GM12874 (cell line): ENCODE measurements at regions not wholly inside any gene's neighbourhood (a gene's known extent, or its start where the extent isn't known, plus 50 kb on each side); places are given as distances from the start of the nearest gene placed in this dataset.

Experiments used
- CTCF ChIP-seq: IDR thresholded peaks from 2 replicates; pipeline ENCODE4 v1.5.1; 2011; ENCODE audit warnings: low read depth, mild to moderate bottlenecking, control low read depth, low read length, moderate library complexity; ENCODE audit not compliant: insufficient read depth

DNA sequence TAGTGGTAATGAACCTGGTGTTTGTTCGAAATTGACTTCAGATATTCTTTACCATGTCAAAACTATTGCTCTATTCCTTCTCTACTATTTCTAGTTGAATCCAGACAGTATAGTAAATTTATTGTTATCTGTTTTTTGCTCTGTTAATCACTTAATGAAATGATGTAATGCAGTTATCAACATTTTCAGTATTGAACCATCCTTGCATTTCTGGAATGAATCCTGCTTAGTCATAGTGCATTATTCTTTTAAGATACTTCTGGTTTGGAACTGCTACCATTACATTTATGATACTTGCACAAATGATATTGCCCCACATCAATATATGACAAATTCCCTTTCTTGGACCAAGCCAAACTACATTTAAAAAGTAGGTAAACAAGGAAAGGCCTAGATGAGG is 554.0 kb upstream of the KLF4 start:
- TF ChIP-seq CTCF: no peak

- TF ChIP-seq CTCF: no peak
Observed at GRCh38 chr9:108041551-108041950, 552.0 kb upstream of the KLF4 start.

DNA sequence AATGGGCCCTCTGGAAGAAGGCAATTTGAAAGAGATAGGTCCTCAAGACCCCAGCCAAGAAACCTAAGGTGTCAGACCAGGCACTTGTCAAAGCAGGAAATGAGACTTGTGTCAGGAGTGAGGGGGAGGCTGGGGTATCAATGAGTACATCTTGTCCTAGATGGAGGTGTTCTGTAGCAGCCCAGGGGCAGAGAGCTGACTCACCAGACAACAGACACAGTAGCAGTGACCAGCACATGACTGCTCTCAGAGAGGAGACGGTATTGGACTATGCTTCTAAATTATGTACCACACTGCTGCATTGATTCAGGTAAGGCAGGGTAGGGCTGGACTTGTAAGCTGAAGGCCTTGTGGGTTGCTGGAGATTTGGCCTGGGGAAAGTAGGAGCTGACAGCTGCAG is 551.2 kb upstream of the KLF4 start:
- no peak for TF ChIP-seq CTCF

DNA sequence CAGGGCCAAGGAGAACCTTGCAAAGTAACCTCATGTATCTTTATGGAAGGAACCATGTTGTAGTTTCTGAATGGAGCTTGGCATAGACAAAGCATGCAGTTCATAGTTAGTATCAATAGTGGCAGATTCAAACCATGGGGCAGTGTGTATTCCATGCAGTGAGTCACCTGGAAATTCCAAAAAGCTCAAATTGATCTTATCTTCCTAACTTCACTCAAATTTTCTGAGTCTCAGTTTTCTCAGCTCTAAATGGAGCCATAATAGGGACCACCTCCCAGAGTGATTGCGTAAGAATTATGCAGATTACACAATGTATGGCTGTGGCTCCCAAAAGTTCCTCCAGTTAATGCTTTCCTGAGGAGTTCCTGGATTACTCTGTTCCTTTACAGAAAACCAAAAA is 549.9 kb upstream of the KLF4 start:
- TF ChIP-seq CTCF: no peak

- TF ChIP-seq CTCF: no peak
Observed at GRCh38 chr9:108039012-108039411, 549.4 kb upstream of the KLF4 start.

GRCh38 chr9:108035487-108035886 is 545.9 kb upstream of the KLF4 start:
- no peak for TF ChIP-seq CTCF

DNA sequence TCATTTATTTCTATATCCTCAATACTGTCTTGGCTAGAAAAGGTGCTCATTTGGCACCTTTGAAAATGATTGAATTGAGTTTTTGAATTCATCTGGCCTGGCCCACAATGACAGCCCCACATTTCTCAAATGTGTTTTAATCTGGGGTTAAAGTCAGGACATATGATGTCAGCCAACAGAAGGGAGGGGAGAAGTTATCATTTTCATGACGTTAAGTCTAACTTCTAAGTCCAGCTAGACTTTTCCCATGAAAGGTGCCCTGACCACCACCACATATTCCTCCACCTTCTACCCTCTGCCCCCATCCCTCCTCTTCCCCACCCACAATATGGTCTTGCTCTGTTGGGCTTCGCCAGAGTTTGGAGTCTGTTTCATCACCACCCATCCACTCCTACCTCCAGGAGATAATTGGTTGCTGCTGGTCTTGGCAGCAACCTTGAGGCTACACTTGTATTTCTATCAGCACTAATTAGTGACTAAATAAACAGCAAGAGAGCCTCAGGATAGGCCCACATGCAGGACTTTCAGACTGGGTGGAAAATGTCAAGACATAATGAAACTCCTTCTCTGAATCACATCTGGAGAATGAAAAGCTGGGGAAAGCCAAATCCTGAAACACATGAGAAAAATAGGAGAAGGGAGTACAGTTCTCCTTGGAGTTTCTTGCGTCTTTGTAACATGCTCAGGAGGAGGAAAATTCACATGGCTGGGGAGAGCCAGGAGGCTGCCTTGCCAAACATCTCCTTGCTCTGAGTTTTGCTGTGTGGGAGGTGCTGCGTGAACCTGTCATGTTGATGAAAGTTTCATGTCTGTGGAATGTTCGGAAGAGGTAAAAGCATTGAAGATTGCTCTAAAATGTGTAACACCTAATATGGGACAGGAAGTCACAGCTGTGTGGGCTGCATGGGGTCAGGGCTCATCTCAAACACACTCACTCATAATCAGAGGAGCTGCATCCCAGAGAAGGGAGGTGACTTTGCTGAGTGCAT is 544.7 kb upstream of the KLF4 start:
- TF ChIP-seq CTCF: no peak
